ENCODE measurements at regions not wholly inside any gene's neighbourhood (a gene's known extent, or its start where the extent isn't known, plus 50 kb on each side); places are given as distances from the start of the nearest gene placed in this dataset.

GRCh38 chr9:106307670-106308069 lies 555.3 kb upstream of the ZNF462 start:
- no peak for TF ChIP-seq EZH2phosphoT487 (IDR thresholded peaks at IDR 0.05)
- TF ChIP-seq, protein P1, sequence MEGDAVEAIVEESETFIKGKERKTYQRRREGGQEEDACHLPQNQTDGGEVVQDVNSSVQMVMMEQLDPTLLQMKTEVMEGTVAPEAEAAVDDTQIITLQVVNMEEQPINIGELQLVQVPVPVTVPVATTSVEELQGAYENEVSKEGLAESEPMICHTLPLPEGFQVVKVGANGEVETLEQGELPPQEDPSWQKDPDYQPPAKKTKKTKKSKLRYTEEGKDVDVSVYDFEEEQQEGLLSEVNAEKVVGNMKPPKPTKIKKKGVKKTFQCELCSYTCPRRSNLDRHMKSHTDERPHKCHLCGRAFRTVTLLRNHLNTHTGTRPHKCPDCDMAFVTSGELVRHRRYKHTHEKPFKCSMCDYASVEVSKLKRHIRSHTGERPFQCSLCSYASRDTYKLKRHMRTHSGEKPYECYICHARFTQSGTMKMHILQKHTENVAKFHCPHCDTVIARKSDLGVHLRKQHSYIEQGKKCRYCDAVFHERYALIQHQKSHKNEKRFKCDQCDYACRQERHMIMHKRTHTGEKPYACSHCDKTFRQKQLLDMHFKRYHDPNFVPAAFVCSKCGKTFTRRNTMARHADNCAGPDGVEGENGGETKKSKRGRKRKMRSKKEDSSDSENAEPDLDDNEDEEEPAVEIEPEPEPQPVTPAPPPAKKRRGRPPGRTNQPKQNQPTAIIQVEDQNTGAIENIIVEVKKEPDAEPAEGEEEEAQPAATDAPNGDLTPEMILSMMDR (IDR thresholded peaks at IDR 0.05), result no peak

Measured in neural progenitor cell (in vitro differentiated cells).